PFSK-1 (cell line): ENCODE measurements at regions not wholly inside any gene's neighbourhood (a gene's known extent, or its start where the extent isn't known, plus 50 kb on each side); places are given as distances from the start of the nearest gene placed in this dataset.

Experiments used
- POLR2AphosphoS5 ChIP-seq: IDR thresholded peaks from 2 replicates; pipeline ENCODE4 v1.6.1; 2012; ENCODE audit warnings: low read depth, mild to moderate bottlenecking, control low read depth, low read length, moderate library complexity
- REST ChIP-seq, 2 experiments: IDR thresholded peaks; 2 replicates each; pipeline versions ENCODE4 v1.6.1 to v1.8.0; 2011 to 2012; ENCODE audit warnings: low read depth in 2 of 2, low read length in 2 of 2, control low read depth in 1 of 2, inconsistent platforms in 1 of 2, mild to moderate bottlenecking in 1 of 2, moderate library complexity in 1 of 2; ENCODE audit not compliant: insufficient read depth in 1 of 2
- TAF1 ChIP-seq: IDR thresholded peaks from 2 replicates; pipeline ENCODE4 v1.6.1; 2012; ENCODE audit warnings: low read length, control low read depth, borderline replicate concordance; ENCODE audit not compliant: insufficient read depth

GRCh38 chr3:101938262-101938847, 89.0 kb downstream of the NFKBIZ start:
- TF ChIP-seq POLR2AphosphoS5, result no peak
- TF ChIP-seq TAF1, result no peak
- no peak for TF ChIP-seq REST (IDR thresholded peaks at IDR 0.05; ENCODE audit: insufficient read depth in 1 of 2, low read depth in 2 of 2, low read length in 2 of 2)
